Heart left ventricle (tissue), 16 donors: ENCODE measurements at regions not wholly inside any gene's neighbourhood (a gene's known extent, or its start where the extent isn't known, plus 50 kb on each side); places are given as distances from the start of the nearest gene placed in this dataset.

Source experiments
- ATAC-seq, 4 donors: fragments of 200-7000 bp; cut with Tn5 transposase; one replicate each; pipeline ENCODE4 v1.9.1; 2020 to 2022; ENCODE audit warnings: moderate library complexity in 4 of 4, mild to moderate bottlenecking in 3 of 4, moderate number of reproducible peaks in 1 of 4
- DNase-seq, 5 donors: peaks; one replicate each; pipeline ENCODE4 v3.0.0-alpha.2; 2020
- H3K27ac ChIP-seq, 12 donors: fragments of 200-600 bp; sonication (generic) in 4 of 12; one replicate each; pipeline versions ENCODE4 v1.5.0 to v1.8.0; 2016 to 2022; ENCODE audit warnings: mild to moderate bottlenecking in 2 of 12
- H3K27me3 ChIP-seq, 9 donors: fragments of 200-600 bp; sonication (generic) in 2 of 9; one replicate each; pipeline versions ENCODE4 v1.5.1 to v1.8.0; 2016 to 2022; ENCODE audit warnings: mild to moderate bottlenecking in 3 of 9
- H3K36me3 ChIP-seq, 9 donors: fragments of 200-600 bp; sonication (generic) in 2 of 9; one replicate each; pipeline versions ENCODE4 v1.5.0 to v1.8.0; 2018 to 2022; ENCODE audit warnings: mild to moderate bottlenecking in 2 of 9
- H3K4me1 ChIP-seq, 12 donors: fragments of 200-600 bp; sonication (generic) in 4 of 12; one replicate each; pipeline versions ENCODE4 v1.5.0 to v1.8.0; 2016 to 2022; ENCODE audit warnings: mild to moderate bottlenecking in 3 of 12
- H3K4me3 ChIP-seq, 12 donors: fragments of 200-600 bp; sonication (generic) in 4 of 12; one replicate each; pipeline versions ENCODE4 v1.5.0 to v1.8.0; 2017 to 2022; ENCODE audit warnings: mild to moderate bottlenecking in 9 of 12, moderate library complexity in 4 of 12
- H3K9me3 ChIP-seq, 12 donors: fragments of 200-600 bp; sonication (generic) in 4 of 12; one replicate each; pipeline versions ENCODE4 v1.5.0 to v1.8.0; 2016 to 2022; ENCODE audit warnings: mild to moderate bottlenecking in 1 of 12
- POLR2A ChIP-seq, 2 donors: fragments of 450-650 bp; IDR thresholded peaks; one replicate each; pipeline ENCODE4 v1.6.1; 2017; ENCODE audit warnings: antibody characterized with exemption in 2 of 2, mild to moderate bottlenecking in 2 of 2, moderate library complexity in 2 of 2
- WGBS, 4 donors: extraction: QIAGEN DNeasy Blood & Tissue Kit in 2 of 4; methylation state at CpG; one replicate each; pipeline versions ENCODE4 v1.1.5 to v1.1.7; 2013 to 2018; 5-methylcytosine and 5-hydroxymethylcytosine counted together
- intact Hi-C, 10 donors: fragments of 100-400 bp; cut with DNase I; formaldehyde crosslinking; loops; one replicate each; pipeline versions ENCODE4 v1.11.1 to v1.14.2; 2022
- TF ChIP-seq, protein P1 (sequence below), 12 donors: fragments of 200-600 bp; sonication (generic) in 4 of 12; IDR thresholded peaks; one replicate each; pipeline versions ENCODE4 v1.5.0 to v1.8.0; 2018 to 2022; ENCODE audit warnings: antibody characterized with exemption in 12 of 12, mild to moderate bottlenecking in 5 of 12
- donor health status: ischemic (EF 13 %, LVEDD 7.1; RV severe dilation, severe dysfunction).
- donor health status: healthy with polysubstance abuse.
- donor health status: DM: no; HTN: yes; CAD: no.
- donor health status: DM: no; HTN: no; CAD: no.
- donor health status: ischemic (EF 25% LVEDD 6.9; RV normal size, moderate dysfunction).
- donor health status: ischemic (EF 25% LVEDD 5.7; RV mildly dilated, moderate dysfunction).
- donor health status: healthy.
- donor health status: DM: yes; HTN: yes; CAD: no.
- donor health status: ischemic (EF 35%, LVEDD 5.7; RV mildly dilated, moderate dysfunction).
- donor health status: nonischemic (EF 11% LVEDD 7.7; RV severe dilation, severe dysfunction).
- donor health status: DM: yes; HTN: yes; CAD: no.
- donor health status: PGD.
- donor health status: ischemic (EF 29% LVEDD 5.4; RV normal size, mild dysfunction).
- donor health status: nonischemic (EF 23%, LVEDD 6.1; RV moderate dilation, normal function).

DNA sequence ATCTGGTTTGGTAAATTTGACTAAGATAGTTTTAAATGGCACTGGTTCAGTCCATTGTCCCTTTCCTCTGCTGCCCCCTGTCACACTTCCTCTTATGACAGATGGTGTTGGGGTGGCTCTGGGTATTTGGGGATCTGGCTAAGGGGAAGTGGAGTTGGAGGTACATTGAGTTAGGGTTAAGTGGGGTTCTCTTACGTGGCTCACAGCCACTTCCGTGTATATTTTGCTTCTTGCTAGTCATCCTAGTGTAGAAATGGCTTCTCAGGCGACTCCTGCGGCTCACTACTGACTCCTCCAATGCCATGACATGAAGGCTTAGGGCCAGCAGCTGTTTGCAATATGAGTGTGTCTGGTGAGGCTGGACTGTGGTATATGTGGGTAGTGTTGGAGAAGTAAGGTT lies 187.0 kb downstream of the HAUS1 start:
- intact Hi-C loops: no loop called here
- no peaks in the 10 kb centered on the region for H3K36me3 ChIP-seq
- WGBS, 4 donors: 89 to 95% (median 92%) methylated on average over 4 of the region's 4 CpGs
- no peak overlapping the region for H3K4me3 ChIP-seq
- no peaks in the 10 kb centered on the region for H3K9me3 ChIP-seq
- no peak for DNase-seq
- no peak for TF ChIP-seq POLR2A (IDR thresholded peaks at IDR 0.05)
- TF ChIP-seq, protein P1, sequence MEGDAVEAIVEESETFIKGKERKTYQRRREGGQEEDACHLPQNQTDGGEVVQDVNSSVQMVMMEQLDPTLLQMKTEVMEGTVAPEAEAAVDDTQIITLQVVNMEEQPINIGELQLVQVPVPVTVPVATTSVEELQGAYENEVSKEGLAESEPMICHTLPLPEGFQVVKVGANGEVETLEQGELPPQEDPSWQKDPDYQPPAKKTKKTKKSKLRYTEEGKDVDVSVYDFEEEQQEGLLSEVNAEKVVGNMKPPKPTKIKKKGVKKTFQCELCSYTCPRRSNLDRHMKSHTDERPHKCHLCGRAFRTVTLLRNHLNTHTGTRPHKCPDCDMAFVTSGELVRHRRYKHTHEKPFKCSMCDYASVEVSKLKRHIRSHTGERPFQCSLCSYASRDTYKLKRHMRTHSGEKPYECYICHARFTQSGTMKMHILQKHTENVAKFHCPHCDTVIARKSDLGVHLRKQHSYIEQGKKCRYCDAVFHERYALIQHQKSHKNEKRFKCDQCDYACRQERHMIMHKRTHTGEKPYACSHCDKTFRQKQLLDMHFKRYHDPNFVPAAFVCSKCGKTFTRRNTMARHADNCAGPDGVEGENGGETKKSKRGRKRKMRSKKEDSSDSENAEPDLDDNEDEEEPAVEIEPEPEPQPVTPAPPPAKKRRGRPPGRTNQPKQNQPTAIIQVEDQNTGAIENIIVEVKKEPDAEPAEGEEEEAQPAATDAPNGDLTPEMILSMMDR (IDR thresholded peaks at IDR 0.05): no peak
- peaks cover 0 to 9% (median 0%) of the 10 kb centered on the region in 12 donors for H3K4me1 ChIP-seq
- no peak for ATAC-seq
- no peak overlapping the region for H3K27ac ChIP-seq
- no peaks in the 10 kb centered on the region for H3K27me3 ChIP-seq

DNA sequence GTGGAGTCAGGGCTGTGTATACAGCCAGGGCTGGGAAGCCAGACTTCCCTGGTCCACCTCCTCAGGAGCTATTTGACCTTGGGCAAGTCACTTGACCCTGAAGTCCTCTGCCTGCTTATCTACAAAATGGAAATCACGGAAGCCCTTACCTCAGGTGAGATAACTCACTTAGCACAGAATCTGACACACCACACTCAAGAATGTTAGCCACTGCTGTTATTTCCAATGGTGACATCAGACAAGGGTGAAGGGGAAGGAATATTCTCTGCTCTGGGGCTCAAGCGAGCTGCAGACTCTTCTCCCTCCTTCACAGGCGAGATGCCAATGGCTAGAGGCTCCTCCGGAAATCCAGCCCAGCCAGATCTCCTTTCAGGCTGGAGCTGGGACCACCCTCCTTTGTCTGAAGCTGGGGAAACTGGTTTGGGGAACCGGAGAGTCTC lies 189.6 kb downstream of the HAUS1 start:
- H3K4me1 ChIP-seq: peaks cover 0 to 9% (median 0%) of the 10 kb centered on the region in 12 donors
- intact Hi-C loops: no loop called here
- TF ChIP-seq, protein P1 (IDR thresholded peaks at IDR 0.05): no peak
- TF ChIP-seq POLR2A (IDR thresholded peaks at IDR 0.05): no peak
- no peak for DNase-seq
- H3K27me3 ChIP-seq: no peaks in the 10 kb centered on the region
- no peaks in the 10 kb centered on the region for H3K9me3 ChIP-seq
- ATAC-seq: peak in 1 of 4 donors; percentile 12
- WGBS, 4 donors: 33 to 46% (median 42%) methylated on average over 2 to 5 of the region's 5 CpGs
- no peak overlapping the region for H3K27ac ChIP-seq
- H3K4me3 ChIP-seq: no peak overlapping the region
- H3K36me3 ChIP-seq: no peaks in the 10 kb centered on the region

DNA sequence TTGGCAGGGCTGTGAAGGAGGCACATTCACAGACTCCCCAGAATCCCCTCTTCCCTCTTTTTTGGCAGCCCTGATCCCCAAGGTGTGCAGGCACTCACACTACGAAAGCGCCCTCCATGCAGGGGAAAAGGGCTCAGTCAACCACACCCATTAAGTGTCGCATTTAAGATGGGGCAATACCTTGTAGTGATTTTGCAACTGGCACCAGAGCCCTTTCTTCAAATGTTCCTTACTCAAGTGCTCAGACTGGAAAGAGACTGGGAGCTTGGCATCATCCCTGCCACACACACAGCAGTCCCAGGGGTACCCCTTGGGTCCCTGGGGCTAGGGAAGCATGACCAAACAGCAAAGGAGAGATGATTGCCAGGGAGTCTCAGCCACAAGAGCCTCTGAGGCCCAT lies 190.1 kb downstream of the HAUS1 start:
- H3K27me3 ChIP-seq: no peaks in the 10 kb centered on the region
- no peak overlapping the region for H3K4me3 ChIP-seq
- ATAC-seq (no peak), DNase-seq (no peak)
- H3K9me3 ChIP-seq: no peaks in the 10 kb centered on the region
- TF ChIP-seq POLR2A (IDR thresholded peaks at IDR 0.05): no peak
- TF ChIP-seq, protein P1 (IDR thresholded peaks at IDR 0.05): no peak
- peaks cover 0 to 9% (median 0%) of the 10 kb centered on the region in 12 donors for H3K4me1 ChIP-seq
- WGBS, 4 donors: 89 to 96% (median 95%) methylated on average over 3 of the region's 3 CpGs
- intact Hi-C loops: no loop called here
- H3K27ac ChIP-seq: no peak overlapping the region
- H3K36me3 ChIP-seq: no peaks in the 10 kb centered on the region

DNA sequence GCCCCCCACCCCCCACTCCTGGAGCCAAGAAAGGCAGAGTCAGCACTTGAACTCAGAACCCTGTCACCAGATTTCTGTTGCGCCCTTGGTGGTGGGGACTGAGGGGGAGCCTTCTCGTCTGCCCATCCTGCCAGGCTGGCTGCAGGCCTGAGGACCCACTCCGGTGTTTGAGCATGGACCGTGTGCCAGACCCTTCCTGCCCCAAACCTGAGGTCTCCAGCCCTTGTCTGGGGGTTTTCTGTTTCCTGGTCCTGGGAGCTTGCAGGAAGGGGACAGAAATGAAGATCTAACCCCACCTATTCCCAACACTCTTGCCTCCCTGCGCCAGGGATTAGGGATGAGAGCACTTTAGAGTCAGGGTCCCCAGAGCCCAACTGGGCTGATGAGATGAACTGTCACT lies 190.6 kb downstream of the HAUS1 start:
- H3K36me3 ChIP-seq: no peaks in the 10 kb centered on the region
- WGBS, 4 donors: 92 to 100% (median 96%) methylated on average over 3 to 5 of the region's 5 CpGs
- intact Hi-C loops: no loop called here
- no peak for DNase-seq
- H3K4me3 ChIP-seq: no peak overlapping the region
- H3K9me3 ChIP-seq: no peaks in the 10 kb centered on the region
- no peak for ATAC-seq
- H3K27me3 ChIP-seq: no peaks in the 10 kb centered on the region
- peaks cover 0 to 9% (median 0%) of the 10 kb centered on the region in 12 donors for H3K4me1 ChIP-seq
- no peak overlapping the region for H3K27ac ChIP-seq
- no peak for TF ChIP-seq POLR2A (IDR thresholded peaks at IDR 0.05)
- TF ChIP-seq, protein P1 (IDR thresholded peaks at IDR 0.05): no peak
